Adrenal gland (tissue), 5 donors: ENCODE measurements at regions not wholly inside any gene's neighbourhood (a gene's known extent, or its start where the extent isn't known, plus 50 kb on each side); places are given as distances from the start of the nearest gene placed in this dataset.

ENCODE experiments used
- POLR2A ChIP-seq, 2 donors: fragments of 450-650 bp; IDR thresholded peaks; one replicate each; pipeline ENCODE4 v1.6.1; 2017; ENCODE audit warnings: antibody characterized with exemption in 2 of 2, mild to moderate bottlenecking in 2 of 2, moderate library complexity in 1 of 2
- TF ChIP-seq, protein P1 (sequence below), 6 experiments: fragments of 450-650 bp in 4 of 6; fragments of 200-600 bp in 2 of 6; sonication (generic) in 1 of 6; IDR thresholded peaks; 1 replicate in 5 of 6; 2 replicates in 1 of 6; pipeline versions ENCODE4 v1.5.1 to v1.8.0; 2016 to 2021; ENCODE audit warnings: antibody characterized with exemption in 6 of 6, mild to moderate bottlenecking in 2 of 6, moderate library complexity in 1 of 6
- donor health status: DM: no; HTN: no; CAD: no.

DNA sequence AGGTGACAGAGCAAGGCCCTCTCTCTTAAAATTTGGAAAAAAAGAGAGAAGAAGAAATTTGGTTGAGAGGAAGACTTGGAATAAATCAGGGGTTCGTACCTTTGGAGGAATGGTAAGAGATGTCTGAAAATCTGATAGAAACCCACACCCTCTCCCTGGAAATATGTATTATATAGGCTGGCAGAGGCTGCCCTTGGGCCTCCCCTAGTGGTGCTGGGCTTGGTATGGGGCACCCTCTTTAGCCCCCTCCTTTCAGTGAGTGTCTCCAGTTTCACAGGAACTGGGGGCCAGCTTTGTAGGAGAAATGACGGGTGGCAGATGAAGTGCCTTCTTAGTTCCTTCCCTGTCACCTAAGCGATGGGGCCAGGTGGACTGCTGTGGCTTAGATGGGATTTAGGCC, 82.9 kb upstream of the SLC2A1 start:
- no peak for TF ChIP-seq POLR2A (IDR thresholded peaks at IDR 0.05)
- TF ChIP-seq, protein P1, sequence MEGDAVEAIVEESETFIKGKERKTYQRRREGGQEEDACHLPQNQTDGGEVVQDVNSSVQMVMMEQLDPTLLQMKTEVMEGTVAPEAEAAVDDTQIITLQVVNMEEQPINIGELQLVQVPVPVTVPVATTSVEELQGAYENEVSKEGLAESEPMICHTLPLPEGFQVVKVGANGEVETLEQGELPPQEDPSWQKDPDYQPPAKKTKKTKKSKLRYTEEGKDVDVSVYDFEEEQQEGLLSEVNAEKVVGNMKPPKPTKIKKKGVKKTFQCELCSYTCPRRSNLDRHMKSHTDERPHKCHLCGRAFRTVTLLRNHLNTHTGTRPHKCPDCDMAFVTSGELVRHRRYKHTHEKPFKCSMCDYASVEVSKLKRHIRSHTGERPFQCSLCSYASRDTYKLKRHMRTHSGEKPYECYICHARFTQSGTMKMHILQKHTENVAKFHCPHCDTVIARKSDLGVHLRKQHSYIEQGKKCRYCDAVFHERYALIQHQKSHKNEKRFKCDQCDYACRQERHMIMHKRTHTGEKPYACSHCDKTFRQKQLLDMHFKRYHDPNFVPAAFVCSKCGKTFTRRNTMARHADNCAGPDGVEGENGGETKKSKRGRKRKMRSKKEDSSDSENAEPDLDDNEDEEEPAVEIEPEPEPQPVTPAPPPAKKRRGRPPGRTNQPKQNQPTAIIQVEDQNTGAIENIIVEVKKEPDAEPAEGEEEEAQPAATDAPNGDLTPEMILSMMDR (IDR thresholded peaks at IDR 0.05), result no peak
